Chondrocyte (in vitro differentiated cells): ENCODE measurements at regions not wholly inside any gene's neighbourhood (a gene's known extent, or its start where the extent isn't known, plus 50 kb on each side); places are given as distances from the start of the nearest gene placed in this dataset.
"Not testable (repeated sequence)": the region's sequence is repeated elsewhere in the genome, so short reads cannot be mapped to it uniquely, and the experiment has no call there.

Experiments
- DNase-seq: peaks from one replicate; pipeline ENCODE4 v3.0.0; 2021; ENCODE audit warnings: mixed read lengths, low spot score
- H3K27ac Mint-ChIP-seq: one replicate; pipeline ENCODE4 v1.8.0; 2021; ENCODE audit warnings: mild to moderate bottlenecking, moderate library complexity, mixed read lengths; ENCODE audit not compliant: unreplicated experiment
- H3K27me3 Mint-ChIP-seq: 2 replicates; pipeline ENCODE4 v1.8.0; 2021; ENCODE audit warnings: low read depth, mixed read lengths
- H3K36me3 Mint-ChIP-seq: 2 replicates; pipeline ENCODE4 v1.8.0; 2021; ENCODE audit warnings: low read depth, mixed read lengths
- H3K4me1 Mint-ChIP-seq: 2 replicates; pipeline ENCODE4 v1.8.0; 2021; ENCODE audit warnings: low read depth, mild to moderate bottlenecking, mixed read lengths
- H3K4me3 Mint-ChIP-seq: one replicate; pipeline ENCODE4 v1.8.0; 2021; ENCODE audit warnings: mild to moderate bottlenecking, moderate library complexity, mixed read lengths; ENCODE audit not compliant: unreplicated experiment
- H3K9me3 Mint-ChIP-seq: 2 replicates; pipeline ENCODE4 v1.8.0; 2021; ENCODE audit warnings: low read depth, mixed read lengths
- CTCF ChIP-seq: fragments of 200-600 bp; sonication (generic); IDR thresholded peaks from 2 replicates; pipeline ENCODE4 v1.5.0; 2021; ENCODE audit warnings: antibody characterized with exemption, mild to moderate bottlenecking, moderate library complexity

GRCh38 chr1:64343823-64344190 is 126.1 kb upstream of the CACHD1 start:
- H3K27ac Mint-ChIP-seq, result no peak overlapping the region
- TF ChIP-seq CTCF, result no peak
- no peaks in the 10 kb centered on the region for H3K4me1 Mint-ChIP-seq
- no peaks in the 10 kb centered on the region for H3K36me3 Mint-ChIP-seq
- no peak for DNase-seq
- H3K4me3 Mint-ChIP-seq, result no peak overlapping the region
- H3K27me3 Mint-ChIP-seq, result peaks cover 10% of the 10 kb centered on the region
- H3K9me3 Mint-ChIP-seq, result no peaks in the 10 kb centered on the region

GRCh38 chr1:64348270-64348960 is 121.5 kb upstream of the CACHD1 start:
- Mint-ChIP-seq H3K36me3 (no peaks in the 10 kb centered on the region), H3K27me3 (peaks cover 3% of the 10 kb centered on the region), H3K4me3 (no peak overlapping the region), H3K27ac (no peak overlapping the region), H3K4me1 (no peaks in the 10 kb centered on the region), H3K9me3 (no peaks in the 10 kb centered on the region)
- no peak for TF ChIP-seq CTCF
- DNase-seq, result no peak

GRCh38 chr1:64348961-64349648 is 120.8 kb upstream of the CACHD1 start:
- H3K9me3 Mint-ChIP-seq, result no peaks in the 10 kb centered on the region

GRCh38 chr1:64355534-64355933 is 114.4 kb upstream of the CACHD1 start:
- H3K36me3 Mint-ChIP-seq, DNase-seq, H3K9me3 Mint-ChIP-seq, H3K4me3 Mint-ChIP-seq, H3K27ac Mint-ChIP-seq, H3K4me1 Mint-ChIP-seq: not testable (repeated sequence)
- H3K27me3 Mint-ChIP-seq, result peaks cover 24% of the 10 kb centered on the region

More at GRCh38 chr1:64348961-64349648, 120.8 kb upstream of the CACHD1 start:
- H3K4me3 Mint-ChIP-seq, result no peak overlapping the region
- H3K4me1 Mint-ChIP-seq, result no peaks in the 10 kb centered on the region
- H3K27ac Mint-ChIP-seq, result no peak overlapping the region
- peaks cover 6% of the 10 kb centered on the region for H3K27me3 Mint-ChIP-seq
- H3K36me3 Mint-ChIP-seq, result no peaks in the 10 kb centered on the region
- DNase-seq, result no peak
- TF ChIP-seq CTCF, result no peak

GRCh38 chr1:64356636-64357256 is 113.2 kb upstream of the CACHD1 start:
- TF ChIP-seq CTCF, result no peak
- Mint-ChIP-seq H3K36me3 (no peaks in the 10 kb centered on the region), H3K27ac (no peak overlapping the region), H3K27me3 (peaks cover 26% of the 10 kb centered on the region), H3K9me3 (no peaks in the 10 kb centered on the region), H3K4me3 (no peak overlapping the region), H3K4me1 (peaks cover 5% of the 10 kb centered on the region)
- DNase-seq, result no peak
